ENCODE measurements at regions not wholly inside any gene's neighbourhood (a gene's known extent, or its start where the extent isn't known, plus 50 kb on each side); places are given as distances from the start of the nearest gene placed in this dataset.
"Not testable (repeated sequence)": the region's sequence is repeated elsewhere in the genome, so short reads cannot be mapped to it uniquely, and the experiment has no call there.

- DNase-seq = no peak
Measured at GRCh38 chr6:12348530-12349511, 58.7 kb downstream of the EDN1 start.

- no peak for DNase-seq
Measured at GRCh38 chr6:12350644-12351170, 60.5 kb downstream of the EDN1 start.

GRCh38 chr6:12351672-12352071 lies 61.5 kb downstream of the EDN1 start:
- no peak for DNase-seq

- no peak for DNase-seq
Measured at GRCh38 chr6:12353731-12354130, 63.6 kb downstream of the EDN1 start.

GRCh38 chr6:12354499-12354898 lies 64.3 kb downstream of the EDN1 start:
- no peak for DNase-seq

- no peak for DNase-seq
Measured at GRCh38 chr6:12355354-12355753, 65.2 kb downstream of the EDN1 start.

- DNase-seq = no peak
Measured at GRCh38 chr6:12356431-12356830, 66.3 kb downstream of the EDN1 start.

- DNase-seq = no peak
Measured at GRCh38 chr6:12356983-12357972, 67.1 kb downstream of the EDN1 start.

GRCh38 chr6:12359036-12359435 lies 68.9 kb downstream of the EDN1 start:
- no peak for DNase-seq

- DNase-seq = no peak
Measured at GRCh38 chr6:12361042-12361765, 71.0 kb downstream of the EDN1 start.

GRCh38 chr6:12363277-12363650 lies 73.1 kb downstream of the EDN1 start:
- not testable (repeated sequence) for DNase-seq

- no peak for DNase-seq
Measured at GRCh38 chr6:12363651-12364381, 73.7 kb downstream of the EDN1 start.

GRCh38 chr6:12364621-12365020 lies 74.5 kb downstream of the EDN1 start:
- DNase-seq = no peak

- no peak for DNase-seq
Measured at GRCh38 chr6:12366731-12367130, 76.6 kb downstream of the EDN1 start.

GRCh38 chr6:12367412-12367811 lies 77.3 kb downstream of the EDN1 start:
- no peak for DNase-seq

GRCh38 chr6:12369355-12369754 lies 79.2 kb downstream of the EDN1 start:
- no peak for DNase-seq

GRCh38 chr6:12369781-12370262 lies 79.7 kb downstream of the EDN1 start:
- no peak for DNase-seq

GRCh38 chr6:12371151-12371550 lies 81.0 kb downstream of the EDN1 start:
- no peak for DNase-seq

- no peak for DNase-seq
Measured at GRCh38 chr6:12371641-12372146, 81.5 kb downstream of the EDN1 start.

GRCh38 chr6:12379181-12379580 lies 89.0 kb downstream of the EDN1 start:
- DNase-seq = no peak

- no peak for DNase-seq
Measured at GRCh38 chr6:12381587-12381986, 91.4 kb downstream of the EDN1 start.

Measured in occipital lobe (tissue), 1 donor.